Lower leg skin (tissue), 3 donors: ENCODE measurements at regions not wholly inside any gene's neighbourhood (a gene's known extent, or its start where the extent isn't known, plus 50 kb on each side); places are given as distances from the start of the nearest gene placed in this dataset.

Experiments used
- CTCF ChIP-seq, 3 donors: fragments of 450-650 bp; IDR thresholded peaks; one replicate each; pipeline ENCODE4 v1.5.1; 2016; ENCODE audit warnings: antibody characterized with exemption in 3 of 3, mild to moderate bottlenecking in 3 of 3, moderate library complexity in 2 of 3
- POLR2A ChIP-seq, 2 donors: fragments of 450-650 bp; IDR thresholded peaks; one replicate each; pipeline ENCODE4 v1.6.1; 2016 to 2017; ENCODE audit warnings: antibody characterized with exemption in 2 of 2, mild to moderate bottlenecking in 1 of 2, moderate library complexity in 1 of 2

GRCh38 chr4:32321421-32321820 lies 1601.3 kb downstream of the PCDH7 start:
- no peak for TF ChIP-seq CTCF (IDR thresholded peaks at IDR 0.05)
- no peak for TF ChIP-seq POLR2A (IDR thresholded peaks at IDR 0.05)
